HEK293 (cell line): ENCODE measurements at regions not wholly inside any gene's neighbourhood (a gene's known extent, or its start where the extent isn't known, plus 50 kb on each side); places are given as distances from the start of the nearest gene placed in this dataset.

Source experiments
- CTCF ChIP-seq: fragments of 450-650 bp; formaldehyde crosslinking; IDR thresholded peaks from 2 replicates; pipeline ENCODE4 v1.5.1; 2016; ENCODE audit warnings: missing biosample characterization, missing genetic modification characterization
- KLF9 ChIP-seq: fragments of 450-650 bp; formaldehyde crosslinking; IDR thresholded peaks from 2 replicates; pipeline ENCODE4 v1.5.1; 2016; ENCODE audit warnings: missing biosample characterization, missing genetic modification characterization, low read depth
- REST ChIP-seq: fragments of 450-650 bp; formaldehyde crosslinking; IDR thresholded peaks from 2 replicates; pipeline ENCODE4 v1.5.1; 2016; ENCODE audit warnings: missing biosample characterization, missing genetic modification characterization
- SALL2 ChIP-seq: fragments of 450-650 bp; formaldehyde crosslinking; IDR thresholded peaks from 2 replicates; pipeline ENCODE4 v1.5.0; 2017; ENCODE audit warnings: missing biosample characterization, mild to moderate bottlenecking, missing genetic modification characterization, borderline replicate concordance
- SCRT2 ChIP-seq: fragments of 450-650 bp; formaldehyde crosslinking; IDR thresholded peaks from 2 replicates; pipeline ENCODE4 v1.5.1; 2016; ENCODE audit warnings: missing biosample characterization, missing genetic modification characterization
- ZBTB21 ChIP-seq: fragments of 450-650 bp; formaldehyde crosslinking; IDR thresholded peaks from 2 replicates; pipeline ENCODE4 v1.5.1; 2017; ENCODE audit warnings: missing biosample characterization, missing genetic modification characterization
- ZFP3 ChIP-seq: fragments of 450-650 bp; formaldehyde crosslinking; IDR thresholded peaks from 2 replicates; pipeline ENCODE4 v1.5.1; 2016; ENCODE audit warnings: low read depth, missing biosample characterization, missing genetic modification characterization
- ZNF169 ChIP-seq: fragments of 450-650 bp; formaldehyde crosslinking; IDR thresholded peaks from 2 replicates; pipeline ENCODE4 v1.5.1; 2016; ENCODE audit warnings: missing biosample characterization, missing genetic modification characterization
- ZNF274 ChIP-seq, 2 experiments: fragments of 200-500 bp in 1 of 2; fragments of 450-650 bp in 1 of 2; sonication (Bioruptor generic) in 1 of 2; formaldehyde crosslinking in 1 of 2; IDR thresholded peaks; 2 replicates each; pipeline versions ENCODE4 v1.5.1 to v1.6.1; 2014 to 2016; ENCODE audit warnings: borderline replicate concordance in 1 of 2, inconsistent platforms in 1 of 2, low read length in 1 of 2, missing biosample characterization in 1 of 2, missing genetic modification characterization in 1 of 2
- ZNF292 ChIP-seq: fragments of 450-650 bp; formaldehyde crosslinking; IDR thresholded peaks from 2 replicates; pipeline ENCODE4 v1.5.1; 2016; ENCODE audit warnings: low read depth, missing biosample characterization, missing genetic modification characterization, borderline replicate concordance
- ZNF362 ChIP-seq: fragments of 450-650 bp; formaldehyde crosslinking; IDR thresholded peaks from 2 replicates; pipeline ENCODE4 v1.5.1; 2016; ENCODE audit warnings: missing biosample characterization, missing genetic modification characterization
- ZNF366 ChIP-seq: fragments of 450-650 bp; formaldehyde crosslinking; conservative IDR thresholded peaks from 2 replicates; pipeline ENCODE4 v1.5.1; 2016; ENCODE audit warnings: missing biosample characterization, missing genetic modification characterization
- ZNF704 ChIP-seq: fragments of 450-650 bp; formaldehyde crosslinking; IDR thresholded peaks from 2 replicates; pipeline ENCODE4 v1.5.1; 2016; ENCODE audit warnings: missing biosample characterization, missing genetic modification characterization

- TF ChIP-seq KLF9 (no peak), CTCF (tag by site-specific recombination) (no peak), ZNF274 (IDR thresholded peaks at IDR 0.05; ENCODE audit: low read length) (no peak), ZNF274 (tag by site-specific recombination; IDR thresholded peaks at IDR 0.05; ENCODE audit: borderline replicate concordance) (no peak), ZNF704 (tag by site-specific recombination) (no peak), REST (tag by site-specific recombination) (no peak), ZNF366 (tag by site-specific recombination) (no peak), ZNF362 (tag by site-specific recombination) (no peak), SCRT2 (tag by site-specific recombination) (no peak), ZFP3 (tag by site-specific recombination) (no peak), ZBTB21 (no peak), ZNF169 (no peak), ZNF292 (no peak), SALL2 (no peak)
Observed at GRCh38 chr12:18946106-18946505, 183.4 kb upstream of the PLEKHA5 start.
